Endodermal cell (in vitro differentiated cells): ENCODE measurements at regions not wholly inside any gene's neighbourhood (a gene's known extent, or its start where the extent isn't known, plus 50 kb on each side); places are given as distances from the start of the nearest gene placed in this dataset.
A peak's percentile ranks its signal among the peaks of the same experiment; 100 is the strongest.

Source experiments
- DNase-seq: peaks from one replicate; pipeline ENCODE4 v3.0.0-alpha.2; 2017
- H3K27ac ChIP-seq: 2 replicates; pipeline ENCODE4 v1.5.1; 2013; ENCODE audit warnings: mild to moderate bottlenecking, low read depth, low read length, moderate library complexity
- H3K27me3 ChIP-seq: 2 replicates; pipeline ENCODE4 v1.6.1; 2013; ENCODE audit warnings: mild to moderate bottlenecking, low read length, moderate library complexity; ENCODE audit not compliant: insufficient read depth, control insufficient read depth, poor library complexity, severe bottlenecking
- H3K36me3 ChIP-seq: 2 replicates; pipeline ENCODE4 v1.7.0; 2013; ENCODE audit warnings: mild to moderate bottlenecking, low read length, moderate library complexity; ENCODE audit not compliant: control insufficient read depth, insufficient read depth
- H3K4me1 ChIP-seq: one replicate; pipeline ENCODE4 v1.7.0; 2013; ENCODE audit warnings: low read length; ENCODE audit not compliant: control insufficient read depth, insufficient read depth
- H3K4me3 ChIP-seq: 2 replicates; pipeline ENCODE4 v1.5.1; 2013; ENCODE audit warnings: mild to moderate bottlenecking, low read length, moderate library complexity
- H3K9ac ChIP-seq: 2 replicates; pipeline ENCODE4 v1.6.1; 2013; ENCODE audit warnings: mild to moderate bottlenecking, low read length, moderate library complexity; ENCODE audit not compliant: poor library complexity, severe bottlenecking; ENCODE audit errors: extremely low read depth
- H3K9me3 ChIP-seq: 2 replicates; pipeline ENCODE4 v1.6.1; 2013; ENCODE audit warnings: mild to moderate bottlenecking, low read length, moderate library complexity; ENCODE audit not compliant: control insufficient read depth
- H3K27ac Mint-ChIP-seq: 2 replicates; pipeline ENCODE4 v1.8.0; 2020; ENCODE audit warnings: mixed read lengths
- H3K27me3 Mint-ChIP-seq: 2 replicates; pipeline ENCODE4 v1.8.0; 2021; ENCODE audit warnings: mild to moderate bottlenecking, mixed read lengths; ENCODE audit not compliant: insufficient read depth
- H3K36me3 Mint-ChIP-seq: 2 replicates; pipeline ENCODE4 v1.8.0; 2020; ENCODE audit warnings: low read depth, mixed read lengths
- H3K4me1 Mint-ChIP-seq: 2 replicates; pipeline ENCODE4 v1.8.0; 2020; ENCODE audit warnings: mixed read lengths
- H3K4me3 Mint-ChIP-seq: 2 replicates; pipeline ENCODE4 v1.8.0; 2020; ENCODE audit warnings: mild to moderate bottlenecking, moderate library complexity, mixed read lengths
- H3K9me3 Mint-ChIP-seq: 2 replicates; pipeline ENCODE4 v1.8.0; 2020; ENCODE audit warnings: mild to moderate bottlenecking, mixed read lengths
- WGBS, 2 experiments: methylation state at CpG; one replicate each; pipeline versions ENCODE4 v1.1.5 to v1.1.7; 2013; ENCODE audit warnings: missing lambda C conversion rate in 2 of 2, mixed read lengths in 1 of 2; ENCODE audit not compliant: insufficient coverage in 1 of 2, insufficient read length in 1 of 2; 5-methylcytosine and 5-hydroxymethylcytosine counted together
- TF ChIP-seq, protein P1 (sequence below): fragments of 200-600 bp; sonication (generic); conservative IDR thresholded peaks from 2 replicates; pipeline ENCODE4 v1.5.0; 2021; ENCODE audit warnings: antibody characterized with exemption, mild to moderate bottlenecking

DNA sequence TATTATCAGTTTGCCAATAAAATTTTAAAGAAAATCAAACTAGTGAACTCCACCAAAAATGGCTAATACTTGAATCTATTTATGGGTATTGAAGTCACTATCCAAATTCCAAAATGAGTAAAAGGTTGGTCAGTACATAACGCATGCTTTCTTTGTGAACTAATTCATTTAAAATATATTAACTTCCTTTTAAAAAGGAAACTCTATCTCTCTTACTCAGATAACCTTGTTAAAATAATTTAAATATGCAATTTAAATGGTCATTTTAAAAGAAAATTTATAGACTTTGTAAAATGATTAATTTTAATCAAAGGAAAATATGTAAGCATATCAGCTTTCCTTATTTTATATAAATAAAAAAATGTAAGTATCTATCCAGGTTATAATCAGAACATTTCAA lies 419.4 kb upstream of the ZNF385D start:
- no CpG with 5 or more reads among the region's 1 CpG for WGBS, 2 experiments
- Mint-ChIP-seq H3K27me3 (no peaks in the 10 kb centered on the region), H3K9me3 (no peaks in the 10 kb centered on the region), H3K36me3 (no peaks in the 10 kb centered on the region), H3K4me3 (no peak overlapping the region), H3K27ac (no peak overlapping the region), H3K4me1 (no peaks in the 10 kb centered on the region)
- no peaks in the 10 kb centered on the region for H3K36me3 ChIP-seq
- peaks cover 5% of the 10 kb centered on the region for H3K9me3 ChIP-seq
- no peak for DNase-seq
- H3K4me3 ChIP-seq, result no peak overlapping the region
- H3K27ac ChIP-seq, result no peak overlapping the region
- TF ChIP-seq, protein P1, sequence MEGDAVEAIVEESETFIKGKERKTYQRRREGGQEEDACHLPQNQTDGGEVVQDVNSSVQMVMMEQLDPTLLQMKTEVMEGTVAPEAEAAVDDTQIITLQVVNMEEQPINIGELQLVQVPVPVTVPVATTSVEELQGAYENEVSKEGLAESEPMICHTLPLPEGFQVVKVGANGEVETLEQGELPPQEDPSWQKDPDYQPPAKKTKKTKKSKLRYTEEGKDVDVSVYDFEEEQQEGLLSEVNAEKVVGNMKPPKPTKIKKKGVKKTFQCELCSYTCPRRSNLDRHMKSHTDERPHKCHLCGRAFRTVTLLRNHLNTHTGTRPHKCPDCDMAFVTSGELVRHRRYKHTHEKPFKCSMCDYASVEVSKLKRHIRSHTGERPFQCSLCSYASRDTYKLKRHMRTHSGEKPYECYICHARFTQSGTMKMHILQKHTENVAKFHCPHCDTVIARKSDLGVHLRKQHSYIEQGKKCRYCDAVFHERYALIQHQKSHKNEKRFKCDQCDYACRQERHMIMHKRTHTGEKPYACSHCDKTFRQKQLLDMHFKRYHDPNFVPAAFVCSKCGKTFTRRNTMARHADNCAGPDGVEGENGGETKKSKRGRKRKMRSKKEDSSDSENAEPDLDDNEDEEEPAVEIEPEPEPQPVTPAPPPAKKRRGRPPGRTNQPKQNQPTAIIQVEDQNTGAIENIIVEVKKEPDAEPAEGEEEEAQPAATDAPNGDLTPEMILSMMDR, result no peak
- H3K27me3 ChIP-seq, result no peaks in the 10 kb centered on the region
- no peak overlapping the region for H3K9ac ChIP-seq
- no peaks in the 10 kb centered on the region for H3K4me1 ChIP-seq

DNA sequence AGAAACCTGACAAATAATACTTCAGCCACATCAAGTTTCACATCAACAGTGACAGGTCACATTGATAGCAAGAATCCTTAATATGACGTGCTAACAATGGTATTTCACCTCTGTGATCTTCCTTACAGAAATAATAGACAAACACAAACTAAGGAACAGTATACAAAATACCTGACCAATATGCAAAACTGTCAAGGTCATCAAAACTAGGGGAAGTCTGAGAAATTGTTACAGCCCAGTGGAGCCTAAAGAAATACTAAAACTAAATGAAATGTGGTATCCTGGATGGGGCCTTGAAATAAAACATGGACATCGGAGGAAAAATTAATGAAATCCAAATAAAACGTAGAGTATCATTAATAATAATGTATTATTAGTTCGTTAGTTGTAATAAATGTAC lies 422.0 kb upstream of the ZNF385D start:
- no peaks in the 10 kb centered on the region for H3K4me1 Mint-ChIP-seq
- TF ChIP-seq, protein P1, result no peak
- 94 to 100% methylated on average over 2 to 4 of the region's 4 CpGs for WGBS, 2 experiments
- no peaks in the 10 kb centered on the region for H3K9me3 Mint-ChIP-seq
- no peak overlapping the region for H3K27ac Mint-ChIP-seq
- no peak overlapping the region for H3K9ac ChIP-seq
- no peaks in the 10 kb centered on the region for H3K27me3 ChIP-seq
- H3K36me3 Mint-ChIP-seq, result no peaks in the 10 kb centered on the region
- no peaks in the 10 kb centered on the region for H3K9me3 ChIP-seq
- no peak overlapping the region for H3K4me3 ChIP-seq
- no peaks in the 10 kb centered on the region for H3K4me1 ChIP-seq
- no peak overlapping the region for H3K4me3 Mint-ChIP-seq
- no peaks in the 10 kb centered on the region for H3K27me3 Mint-ChIP-seq
- no peak for DNase-seq
- no peaks in the 10 kb centered on the region for H3K36me3 ChIP-seq
- H3K27ac ChIP-seq, result no peak overlapping the region

DNA sequence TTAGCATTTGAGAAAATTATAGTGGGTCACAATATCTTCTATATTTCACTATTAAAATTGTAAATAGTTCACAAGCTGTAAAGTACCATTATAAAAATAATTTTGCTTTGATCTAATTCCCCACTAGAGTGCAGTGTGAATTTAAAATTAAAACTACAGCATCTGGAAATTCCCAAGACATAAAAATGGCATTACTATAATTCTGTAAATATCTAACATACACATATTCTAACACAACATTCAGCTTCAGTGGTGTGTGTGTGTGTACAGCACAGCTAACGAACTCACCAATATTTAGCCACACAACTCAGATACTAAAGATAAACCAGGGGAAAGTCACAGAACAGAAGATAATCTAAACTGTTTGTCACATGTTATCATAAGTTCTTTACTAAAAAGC lies 424.9 kb upstream of the ZNF385D start:
- TF ChIP-seq, protein P1, result peak; percentile 28
- no peak overlapping the region for H3K27ac ChIP-seq

More for the DNA sequence above, 424.9 kb upstream of the ZNF385D start:
- no peaks in the 10 kb centered on the region for H3K9me3 Mint-ChIP-seq
- H3K27me3 Mint-ChIP-seq, result no peaks in the 10 kb centered on the region
- H3K9me3 ChIP-seq, result no peaks in the 10 kb centered on the region
- no peaks in the 10 kb centered on the region for H3K27me3 ChIP-seq
- H3K4me3 Mint-ChIP-seq, result no peak overlapping the region
- 89% methylated on average over 1 of the region's 1 CpG; no CpG with 5 or more reads in 1 of the 2 experiments for WGBS, 2 experiments
- H3K36me3 Mint-ChIP-seq, result no peaks in the 10 kb centered on the region
- no peak for DNase-seq
- H3K4me3 ChIP-seq, result no peak overlapping the region
- H3K27ac Mint-ChIP-seq, result no peak overlapping the region
- H3K4me1 Mint-ChIP-seq, result no peaks in the 10 kb centered on the region
- H3K36me3 ChIP-seq, result no peaks in the 10 kb centered on the region
- no peak overlapping the region for H3K9ac ChIP-seq
- no peaks in the 10 kb centered on the region for H3K4me1 ChIP-seq
